Loucy (cell line): ENCODE measurements at regions not wholly inside any gene's neighbourhood (a gene's known extent, or its start where the extent isn't known, plus 50 kb on each side); places are given as distances from the start of the nearest gene placed in this dataset.
A peak's percentile ranks its signal among the peaks of the same experiment; 100 is the strongest.
"Not testable (repeated sequence)": the region's sequence is repeated elsewhere in the genome, so short reads cannot be mapped to it uniquely, and the experiment has no call there.

Experiments used
- H2AFZ ChIP-seq: fragments of 200-600 bp; sonication (generic); 2 replicates; pipeline ENCODE4 v1.6.0; 2016; ENCODE audit warnings: antibody characterized with exemption, mild to moderate bottlenecking, low read length, moderate library complexity
- H3F3A ChIP-seq: fragments of 200-600 bp; 2 replicates; pipeline ENCODE4 v1.6.0; 2016; ENCODE audit warnings: antibody characterized with exemption, low read depth, mild to moderate bottlenecking
- H3K27me3 ChIP-seq: fragments of 200-600 bp; sonication (generic); 2 replicates; pipeline ENCODE4 v1.6.1; 2014; ENCODE audit warnings: low read length, mild to moderate bottlenecking; ENCODE audit not compliant: insufficient read depth, poor library complexity, severe bottlenecking
- H3K36me3 ChIP-seq: fragments of 200-600 bp; sonication (generic); 2 replicates; pipeline ENCODE4 v1.6.1; 2016; ENCODE audit warnings: low read length; ENCODE audit not compliant: insufficient read depth
- H3K4me1 ChIP-seq: fragments of 200-600 bp; sonication (generic); 2 replicates; pipeline ENCODE4 v1.5.1; 2014; ENCODE audit warnings: low read length, mild to moderate bottlenecking; ENCODE audit not compliant: insufficient read depth, poor library complexity, severe bottlenecking
- H3K4me2 ChIP-seq: fragments of 200-600 bp; sonication (generic); 2 replicates; pipeline ENCODE4 v1.6.0; 2014; ENCODE audit warnings: antibody characterized with exemption, low read length, low read depth, mild to moderate bottlenecking; ENCODE audit not compliant: poor library complexity, severe bottlenecking
- H3K4me3 ChIP-seq: fragments of 200-600 bp; sonication (generic); 2 replicates; pipeline ENCODE4 v1.5.1; 2014; ENCODE audit warnings: low read length, mild to moderate bottlenecking, mixed read lengths; ENCODE audit not compliant: poor library complexity, severe bottlenecking
- H3K79me2 ChIP-seq: fragments of 200-600 bp; sonication (generic); 2 replicates; pipeline ENCODE4 v1.6.1; 2014; ENCODE audit warnings: low read length; ENCODE audit not compliant: insufficient read depth
- H3K9ac ChIP-seq: fragments of 200-600 bp; sonication (generic); 2 replicates; pipeline ENCODE4 v1.6.0; 2014; ENCODE audit warnings: mild to moderate bottlenecking, low read depth, low read length, moderate library complexity; ENCODE audit not compliant: poor library complexity, severe bottlenecking
- H3K9me2 ChIP-seq: fragments of 200-600 bp; sonication (generic); replicated peaks from 2 replicates; pipeline ENCODE4 v1.6.1; 2016; ENCODE audit warnings: low read depth, low read length, mixed read lengths
- H3K9me3 ChIP-seq: fragments of 200-600 bp; sonication (generic); 2 replicates; pipeline ENCODE4 v1.6.1; 2014; ENCODE audit warnings: mild to moderate bottlenecking, antibody characterized with exemption, low read length, low read depth; ENCODE audit not compliant: insufficient read depth
- H4K20me1 ChIP-seq: fragments of 200-600 bp; sonication (generic); 2 replicates; pipeline ENCODE4 v1.6.0; 2014; ENCODE audit warnings: antibody characterized with exemption, low read length, mild to moderate bottlenecking; ENCODE audit not compliant: insufficient read depth, poor library complexity, severe bottlenecking
- EZH2phosphoT487 ChIP-seq: fragments of 200-600 bp; IDR thresholded peaks from 2 replicates; pipeline ENCODE4 v1.6.1; 2018; ENCODE audit warnings: antibody characterized with exemption, mild to moderate bottlenecking, moderate library complexity, borderline replicate concordance
- TF ChIP-seq, protein P1 (sequence below): fragments of 200-600 bp; sonication (generic); conservative IDR thresholded peaks from 2 replicates; pipeline ENCODE4 v1.5.1; 2014; ENCODE audit warnings: mild to moderate bottlenecking, antibody characterized with exemption, low read length

GRCh38 chr6:119671105-119671504, 321.5 kb upstream of the MAN1A1 start:
- Histone ChIP-seq H3K9me2 (no peaks in the 10 kb centered on the region), H3K9ac (no peak overlapping the region), H3K79me2 (no peaks in the 10 kb centered on the region), H3K4me3 (no peak overlapping the region), H3K4me2 (no peak overlapping the region), H3K9me3 (no peaks in the 10 kb centered on the region), H2AFZ (no peak overlapping the region), H3K4me1 (peaks cover 39% of the 10 kb centered on the region), H4K20me1 (no peaks in the 10 kb centered on the region), H3F3A (no peaks in the 10 kb centered on the region), H3K36me3 (no peaks in the 10 kb centered on the region), H3K27me3 (no peaks in the 10 kb centered on the region)
- TF ChIP-seq, protein P1, sequence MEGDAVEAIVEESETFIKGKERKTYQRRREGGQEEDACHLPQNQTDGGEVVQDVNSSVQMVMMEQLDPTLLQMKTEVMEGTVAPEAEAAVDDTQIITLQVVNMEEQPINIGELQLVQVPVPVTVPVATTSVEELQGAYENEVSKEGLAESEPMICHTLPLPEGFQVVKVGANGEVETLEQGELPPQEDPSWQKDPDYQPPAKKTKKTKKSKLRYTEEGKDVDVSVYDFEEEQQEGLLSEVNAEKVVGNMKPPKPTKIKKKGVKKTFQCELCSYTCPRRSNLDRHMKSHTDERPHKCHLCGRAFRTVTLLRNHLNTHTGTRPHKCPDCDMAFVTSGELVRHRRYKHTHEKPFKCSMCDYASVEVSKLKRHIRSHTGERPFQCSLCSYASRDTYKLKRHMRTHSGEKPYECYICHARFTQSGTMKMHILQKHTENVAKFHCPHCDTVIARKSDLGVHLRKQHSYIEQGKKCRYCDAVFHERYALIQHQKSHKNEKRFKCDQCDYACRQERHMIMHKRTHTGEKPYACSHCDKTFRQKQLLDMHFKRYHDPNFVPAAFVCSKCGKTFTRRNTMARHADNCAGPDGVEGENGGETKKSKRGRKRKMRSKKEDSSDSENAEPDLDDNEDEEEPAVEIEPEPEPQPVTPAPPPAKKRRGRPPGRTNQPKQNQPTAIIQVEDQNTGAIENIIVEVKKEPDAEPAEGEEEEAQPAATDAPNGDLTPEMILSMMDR, result no peak
- TF ChIP-seq EZH2phosphoT487, result no peak

- no peak overlapping the region for H2AFZ ChIP-seq
- TF ChIP-seq, protein P1, result no peak
- TF ChIP-seq EZH2phosphoT487, result no peak
- H3K4me2 ChIP-seq, result peak overlapping the region; percentile 49
These were observed 319.7 kb upstream of the MAN1A1 start for GRCh38 chr6:119669221-119669620.

GRCh38 chr6:119665432-119665831, 315.9 kb upstream of the MAN1A1 start:
- H3K27me3 ChIP-seq, H3K4me3 ChIP-seq, H2AFZ ChIP-seq, H3F3A ChIP-seq, H3K9me3 ChIP-seq, H3K9me2 ChIP-seq, H3K36me3 ChIP-seq, H3K4me2 ChIP-seq, H3K9ac ChIP-seq, H3K79me2 ChIP-seq, H4K20me1 ChIP-seq: not testable (repeated sequence)
- peaks cover 33% of the 10 kb centered on the region for H3K4me1 ChIP-seq

More at GRCh38 chr6:119669221-119669620, 319.7 kb upstream of the MAN1A1 start:
- Histone ChIP-seq H3F3A (0 out of 2 replicates have a peak, but pooled peaks cover 2% of the 10 kb centered on the region), H3K4me1 (peaks cover 39% of the 10 kb centered on the region), H3K36me3 (no peaks in the 10 kb centered on the region), H4K20me1 (no peaks in the 10 kb centered on the region), H3K27me3 (no peaks in the 10 kb centered on the region), H3K9ac (peak overlapping the region; percentile 12), H3K9me2 (no peaks in the 10 kb centered on the region), H3K79me2 (no peaks in the 10 kb centered on the region), H3K9me3 (no peaks in the 10 kb centered on the region), H3K4me3 (peak overlapping the region; percentile 34)

GRCh38 chr6:119661628-119662027, 312.1 kb upstream of the MAN1A1 start:
- no peak for TF ChIP-seq EZH2phosphoT487
- TF ChIP-seq, protein P1, result no peak
- Histone ChIP-seq H3K4me3 (no peak overlapping the region), H3K27me3 (no peaks in the 10 kb centered on the region), H3K9ac (no peak overlapping the region), H3F3A (0 out of 2 replicates have a peak, but pooled peaks cover 2% of the 10 kb centered on the region), H3K4me1 (peaks cover 7% of the 10 kb centered on the region), H3K36me3 (no peaks in the 10 kb centered on the region), H4K20me1 (no peaks in the 10 kb centered on the region), H3K4me2 (no peak overlapping the region), H3K9me2 (no peaks in the 10 kb centered on the region), H3K79me2 (no peaks in the 10 kb centered on the region), H3K9me3 (no peaks in the 10 kb centered on the region), H2AFZ (no peak overlapping the region)
